ENCODE measurements at regions not wholly inside any gene's neighbourhood (a gene's known extent, or its start where the extent isn't known, plus 50 kb on each side); places are given as distances from the start of the nearest gene placed in this dataset.

DNA sequence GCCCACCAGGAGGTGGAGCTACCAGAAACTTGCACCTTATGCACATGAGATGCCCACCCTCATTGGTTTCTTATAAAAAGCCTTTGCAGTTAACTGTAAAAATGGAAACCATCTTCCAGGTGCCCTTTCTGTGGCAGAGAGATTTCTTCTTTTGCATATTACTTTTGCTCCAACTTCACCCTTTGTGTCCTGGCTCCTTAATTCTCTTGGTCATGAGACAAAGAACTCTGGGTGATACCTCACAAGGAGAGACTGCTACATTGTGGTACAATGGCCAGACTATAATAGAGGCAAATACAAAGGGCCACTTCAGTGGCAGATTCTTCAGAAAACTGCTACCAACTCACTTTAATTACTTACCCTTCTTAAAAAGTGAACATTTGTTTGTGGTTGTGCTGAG lies 76.4 kb upstream of the PTER start:
- BruUV-seq (replicated peaks), result no TSS peak
- Mint-ChIP-seq H3K36me3 (ENCODE audit: insufficient read depth, unreplicated experiment) (no peaks in the 10 kb centered on the region), H3K9me3 (ENCODE audit: unreplicated experiment) (peaks cover 35% of the 10 kb centered on the region), H3K27ac (ENCODE audit: unreplicated experiment) (no peak overlapping the region), H3K4me1 (ENCODE audit: low read depth, unreplicated experiment) (no peaks in the 10 kb centered on the region), H3K4me3 (ENCODE audit: unreplicated experiment) (no peak overlapping the region), H3K27me3 (ENCODE audit: insufficient read depth, unreplicated experiment) (peaks cover 2% of the 10 kb centered on the region)
- Histone ChIP-seq H3K4me3 (ENCODE audit: low read depth, low read length) (no peak overlapping the region), H3K36me3 (ENCODE audit: control insufficient read depth, insufficient read depth, low read length) (no peaks in the 10 kb centered on the region), H3K27me3 (replicated peaks; ENCODE audit: control insufficient read depth, insufficient read depth, low read length) (no peaks in the 10 kb centered on the region), H3K9me3 (peaks cover 16% of the 10 kb centered on the region), H3K4me1 (no peaks in the 10 kb centered on the region)
- CTCF ChIA-PET, result no interaction called here
- TF ChIP-seq CTCF (IDR thresholded peaks at IDR 0.05; ENCODE audit: insufficient read depth in 1 of 2, low read depth in 1 of 2, low read length in 1 of 2, severe bottlenecking in 1 of 2, unreplicated experiment in 1 of 2), result no peak
- DNase-seq, result no peak
- intact Hi-C loops (cut with micrococcal nuclease; ENCODE audit: unreplicated experiment), result no loop called here
- POLR2A ChIA-PET, result no interaction called here

- POLR2A ChIA-PET, result no interaction called here
- CTCF ChIA-PET, result no interaction called here
- intact Hi-C loops (cut with micrococcal nuclease; ENCODE audit: unreplicated experiment), result no loop called here
- no peaks in the 10 kb centered on the region for H3K36me3 ChIP-seq (ENCODE audit: control insufficient read depth, insufficient read depth, low read length)
- Mint-ChIP-seq H3K4me1 (ENCODE audit: low read depth, unreplicated experiment) (no peaks in the 10 kb centered on the region), H3K27ac (ENCODE audit: unreplicated experiment) (no peak overlapping the region), H3K36me3 (ENCODE audit: insufficient read depth, unreplicated experiment) (no peaks in the 10 kb centered on the region), H3K27me3 (ENCODE audit: insufficient read depth, unreplicated experiment) (peaks cover 2% of the 10 kb centered on the region), H3K9me3 (ENCODE audit: unreplicated experiment) (peaks cover 35% of the 10 kb centered on the region), H3K4me3 (ENCODE audit: unreplicated experiment) (no peak overlapping the region)
- H3K27me3 ChIP-seq (replicated peaks; ENCODE audit: control insufficient read depth, insufficient read depth, low read length), result no peaks in the 10 kb centered on the region
- no peaks in the 10 kb centered on the region for H3K4me1 ChIP-seq
- H3K4me3 ChIP-seq (ENCODE audit: low read depth, low read length), result no peak overlapping the region
- BruUV-seq (replicated peaks), result no TSS peak
- TF ChIP-seq CTCF (IDR thresholded peaks at IDR 0.05; ENCODE audit: insufficient read depth in 1 of 2, low read depth in 1 of 2, low read length in 1 of 2, severe bottlenecking in 1 of 2, unreplicated experiment in 1 of 2), result no peak
- peaks cover 16% of the 10 kb centered on the region for H3K9me3 ChIP-seq
- no peak for DNase-seq
These were observed 75.7 kb upstream of the PTER start for GRCh38 chr10:16361086-16361485.

GRCh38 chr10:16363741-16364140 lies 73.1 kb upstream of the PTER start:
- Mint-ChIP-seq H3K4me3 (ENCODE audit: unreplicated experiment) (no peak overlapping the region), H3K4me1 (ENCODE audit: low read depth, unreplicated experiment) (no peaks in the 10 kb centered on the region), H3K27ac (ENCODE audit: unreplicated experiment) (no peak overlapping the region), H3K27me3 (ENCODE audit: insufficient read depth, unreplicated experiment) (no peaks in the 10 kb centered on the region), H3K36me3 (ENCODE audit: insufficient read depth, unreplicated experiment) (no peaks in the 10 kb centered on the region), H3K9me3 (ENCODE audit: unreplicated experiment) (peaks cover 35% of the 10 kb centered on the region)
- ChIA-PET CTCF (no interaction called here), POLR2A (no interaction called here)
- no peaks in the 10 kb centered on the region for H3K4me1 ChIP-seq
- no peaks in the 10 kb centered on the region; the same call in 1 of the 2 replicates for H3K27me3 ChIP-seq (replicated peaks; ENCODE audit: control insufficient read depth, insufficient read depth, low read length)
- BruUV-seq (replicated peaks), result no TSS peak
- intact Hi-C loops (cut with micrococcal nuclease; ENCODE audit: unreplicated experiment), result no loop called here
- H3K4me3 ChIP-seq (ENCODE audit: low read depth, low read length), result no peak overlapping the region
- DNase-seq, result no peak
- H3K36me3 ChIP-seq (ENCODE audit: control insufficient read depth, insufficient read depth, low read length), result no peaks in the 10 kb centered on the region
- H3K9me3 ChIP-seq, result peaks cover 16% of the 10 kb centered on the region
- TF ChIP-seq CTCF (IDR thresholded peaks at IDR 0.05; ENCODE audit: insufficient read depth in 1 of 2, low read depth in 1 of 2, low read length in 1 of 2, severe bottlenecking in 1 of 2, unreplicated experiment in 1 of 2), result no peak

Measured in Caco-2 (cell line).